Limb (tissue), 2 donors: ENCODE measurements at regions not wholly inside any gene's neighbourhood (a gene's known extent, or its start where the extent isn't known, plus 50 kb on each side); places are given as distances from the start of the nearest gene placed in this dataset.
"Not testable (repeated sequence)": the region's sequence is repeated elsewhere in the genome, so short reads cannot be mapped to it uniquely, and the experiment has no call there.

Experiments used
- DNase-seq, 2 donors: peaks; one replicate each; pipeline ENCODE4 v3.0.0-alpha.2; 2016; ENCODE audit errors: extremely low spot score in 2 of 2

DNA sequence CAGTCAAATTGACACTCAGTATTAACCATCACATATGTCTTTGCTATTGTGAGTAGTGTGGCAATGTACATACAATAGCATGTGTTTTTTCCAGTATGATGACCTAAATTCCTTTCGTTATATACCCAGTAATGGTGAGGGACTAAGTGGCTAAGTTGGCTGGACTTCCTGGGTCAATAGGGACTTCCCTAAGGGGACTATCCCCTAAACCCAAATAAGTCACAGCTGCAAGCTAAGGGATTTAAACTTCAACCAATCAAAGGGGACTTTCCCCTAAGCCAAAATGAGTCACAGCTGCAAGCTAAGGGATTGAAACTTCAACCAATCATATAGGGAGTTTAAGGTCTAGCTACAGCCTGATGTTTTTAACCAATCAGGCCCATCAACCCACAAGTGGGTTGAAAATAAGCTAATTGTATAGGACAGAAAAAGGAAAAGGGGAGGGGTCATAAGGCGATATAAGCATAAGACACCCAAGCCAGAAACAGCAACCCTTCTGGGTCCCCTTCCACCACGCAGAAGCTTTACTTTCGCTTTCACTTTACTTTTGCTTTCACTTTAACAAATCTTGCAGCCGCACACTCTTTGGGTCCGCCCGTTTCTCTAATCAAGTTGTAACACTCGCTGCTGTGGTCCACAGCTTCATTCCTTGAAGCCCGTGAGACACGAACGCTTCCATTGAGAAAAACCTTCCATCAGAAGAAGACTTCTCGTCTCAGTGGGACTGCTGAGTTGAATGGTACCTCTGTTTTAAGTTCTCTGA is 404.4 kb downstream of the FLRT2 start:
- no peak for DNase-seq

- no peak for DNase-seq
These were observed 391.3 kb downstream of the FLRT2 start for GRCh38 chr14:85921241-85921640.

DNA sequence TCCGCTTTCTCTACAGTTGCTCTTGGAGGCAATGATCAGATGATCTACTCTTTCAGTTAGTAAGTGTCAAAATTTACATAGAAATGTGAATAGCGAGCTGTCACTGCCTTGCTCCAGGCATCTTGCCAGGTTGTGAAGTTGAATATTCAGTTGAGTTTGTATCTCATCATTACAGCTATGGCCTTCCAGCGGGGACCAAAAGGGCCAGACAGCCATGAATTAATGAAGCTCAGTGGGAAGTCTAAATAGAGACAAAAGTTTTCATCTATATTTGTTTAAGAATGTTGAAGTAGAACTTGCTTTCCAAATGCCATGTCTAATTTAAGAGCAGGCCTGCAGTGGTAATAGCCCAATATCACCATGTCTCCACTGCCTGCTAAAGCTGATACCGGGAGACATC is 387.8 kb downstream of the FLRT2 start:
- DNase-seq = no peak

DNA sequence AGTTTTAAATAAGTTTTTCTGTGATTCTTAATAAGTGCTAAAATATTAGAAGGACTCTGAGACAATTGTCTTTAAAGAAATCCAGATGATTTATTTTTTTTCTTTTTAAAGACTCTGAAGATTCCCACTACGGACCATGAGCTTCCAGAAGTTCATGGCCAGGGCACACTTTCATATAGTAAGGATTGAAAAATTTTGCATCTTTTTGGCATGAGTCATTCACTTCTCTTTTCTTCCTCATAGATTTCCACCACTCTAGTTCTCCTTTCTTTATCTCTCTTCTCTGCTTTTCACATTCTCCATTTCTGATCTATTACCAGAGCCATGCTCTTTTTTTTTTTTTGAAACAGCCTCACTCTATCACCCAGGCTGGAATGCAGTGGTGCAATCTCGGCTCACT is 385.8 kb downstream of the FLRT2 start:
- DNase-seq = no peak

DNA sequence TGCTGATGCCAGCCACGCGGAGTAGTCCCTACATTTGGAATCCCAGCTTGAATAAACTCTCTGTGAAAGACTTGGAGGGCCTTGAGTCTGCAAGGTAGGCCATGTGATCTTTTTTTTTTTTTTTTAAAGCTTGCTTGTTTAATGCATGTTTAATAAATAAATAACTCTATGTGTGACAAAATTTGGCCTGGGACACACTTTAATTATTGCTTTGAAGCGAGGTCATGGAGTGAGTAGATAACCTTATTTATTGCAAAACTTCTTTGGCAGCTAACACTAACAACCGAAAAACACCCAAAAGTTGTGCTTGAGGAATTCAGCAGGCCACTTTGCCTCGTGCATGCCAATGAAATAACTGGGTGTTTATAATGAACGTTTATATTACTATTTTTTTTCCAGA is 382.2 kb downstream of the FLRT2 start:
- no peak for DNase-seq

DNA sequence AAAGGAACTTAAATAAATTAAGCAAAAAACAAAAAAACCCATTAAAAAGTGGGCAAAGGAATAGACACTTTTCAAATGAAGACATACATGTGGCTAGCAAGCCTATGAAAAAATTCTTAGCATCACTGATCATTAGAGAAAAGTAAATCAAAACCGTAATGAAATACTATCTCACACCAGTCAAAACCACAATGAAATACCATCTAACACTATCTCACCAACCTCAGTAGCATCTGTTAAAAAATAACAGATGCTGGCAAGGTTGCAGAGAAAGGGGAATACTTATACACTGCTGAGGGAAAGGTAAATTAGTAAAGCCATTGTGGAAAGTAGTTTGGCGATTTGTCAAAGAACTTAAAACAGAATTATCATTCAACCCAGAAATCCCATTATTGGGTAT is 381.1 kb downstream of the FLRT2 start:
- DNase-seq = no peak

- DNase-seq = peak in 1 of 2 donors; percentile 22
These were observed 379.6 kb downstream of the FLRT2 start for GRCh38 chr14:85909581-85909980.

DNA sequence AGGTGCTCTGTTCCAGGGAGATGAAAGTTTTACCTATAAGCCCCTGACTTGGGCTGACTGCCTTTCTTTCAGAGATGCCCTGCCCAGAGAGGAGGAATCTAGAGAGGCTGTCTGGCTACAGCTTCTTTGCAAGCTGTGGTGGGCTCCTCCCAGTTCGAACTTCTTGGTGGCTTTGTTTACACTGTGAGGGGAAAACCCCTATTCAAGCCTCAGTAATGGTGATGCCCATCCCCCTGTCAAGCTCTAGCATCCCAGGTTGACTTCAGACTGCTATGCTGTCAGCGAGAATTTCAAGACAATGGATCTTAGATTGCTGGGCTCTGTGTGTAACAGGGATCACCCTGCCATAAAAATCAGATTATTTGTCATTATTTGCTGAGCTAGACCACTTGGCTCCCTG is 377.6 kb downstream of the FLRT2 start:
- no peak for DNase-seq

DNA sequence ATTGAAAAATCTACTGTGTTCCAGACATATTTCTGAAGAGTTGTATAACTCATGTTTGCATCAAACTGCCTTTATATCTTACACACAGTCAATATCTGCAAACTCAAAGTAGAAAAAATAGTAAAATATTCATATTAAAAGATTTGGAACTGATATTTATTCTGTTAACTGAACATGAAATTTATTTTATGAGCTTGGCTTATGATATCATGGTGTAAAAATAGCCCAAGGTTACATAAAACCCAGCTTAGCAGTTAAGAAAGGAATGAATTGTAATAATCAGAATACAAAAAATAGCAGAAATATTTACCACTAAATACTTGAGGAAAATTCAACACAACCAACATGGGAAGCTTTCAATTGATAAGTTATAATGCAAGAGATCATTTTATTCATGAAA is 367.9 kb downstream of the FLRT2 start:
- no peak for DNase-seq

DNA sequence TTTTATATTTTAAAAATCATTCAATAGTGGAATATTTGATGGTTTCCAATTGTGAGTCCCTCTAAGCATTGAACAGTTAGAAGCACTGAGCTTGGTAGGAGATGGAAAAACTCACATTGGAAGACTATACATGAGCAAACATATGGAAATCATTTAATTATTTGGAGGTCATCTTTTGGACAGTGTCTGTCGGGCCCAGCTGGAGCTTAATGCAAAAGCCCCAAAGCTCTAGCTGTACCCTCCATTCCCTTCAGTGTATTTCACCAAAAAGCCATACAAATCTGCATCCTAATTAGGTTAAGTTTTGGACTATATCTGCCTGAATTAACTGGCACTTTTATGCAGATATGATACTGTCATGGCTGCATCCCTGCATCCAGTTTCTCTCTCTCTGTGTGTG is 365.7 kb downstream of the FLRT2 start:
- no peak for DNase-seq

GRCh38 chr14:85892251-85892650 is 362.3 kb downstream of the FLRT2 start:
- DNase-seq = no peak

GRCh38 chr14:85883966-85884365 is 354.0 kb downstream of the FLRT2 start:
- no peak for DNase-seq

DNA sequence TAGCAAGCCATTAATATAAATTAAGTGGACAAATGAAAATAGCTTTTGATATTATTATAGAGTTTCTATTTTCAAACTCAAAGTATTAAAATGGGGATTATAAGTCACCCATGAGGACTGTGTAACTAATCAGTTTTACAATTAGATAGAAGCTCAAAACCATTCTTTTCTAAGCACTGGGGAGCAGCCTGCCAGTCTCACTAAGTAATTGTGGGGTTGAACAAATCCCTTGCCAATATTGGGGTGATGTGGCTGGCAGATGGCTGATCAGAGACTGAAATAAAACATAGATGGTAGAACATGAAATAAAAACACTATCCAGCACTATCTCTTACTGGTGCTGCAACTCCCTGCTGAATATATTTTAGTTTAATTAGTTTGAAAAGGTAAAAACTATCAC is 353.2 kb downstream of the FLRT2 start:
- no peak for DNase-seq

GRCh38 chr14:85881935-85882334 is 352.0 kb downstream of the FLRT2 start:
- DNase-seq = no peak

DNA sequence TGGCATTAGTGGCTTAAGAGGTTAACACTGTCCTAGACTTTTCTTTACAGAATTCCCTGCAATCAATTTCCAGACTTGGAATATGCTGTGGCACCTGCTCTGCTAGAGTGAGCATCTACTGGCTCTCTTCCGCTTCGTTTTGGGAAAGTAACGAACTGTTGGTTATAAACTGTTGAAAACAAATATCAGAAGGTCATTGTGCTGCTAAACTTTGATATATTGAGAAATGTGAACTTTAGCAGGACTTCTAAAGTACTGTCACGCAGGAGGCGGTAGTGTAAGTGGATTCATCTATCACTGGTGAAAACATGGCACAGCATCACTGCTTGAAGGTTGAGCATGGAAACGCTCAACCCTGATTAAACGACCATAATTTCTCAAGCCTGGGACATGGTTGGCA is 348.9 kb downstream of the FLRT2 start:
- no peak for DNase-seq

GRCh38 chr14:85873006-85873405 is 343.1 kb downstream of the FLRT2 start:
- no peak for DNase-seq

DNA sequence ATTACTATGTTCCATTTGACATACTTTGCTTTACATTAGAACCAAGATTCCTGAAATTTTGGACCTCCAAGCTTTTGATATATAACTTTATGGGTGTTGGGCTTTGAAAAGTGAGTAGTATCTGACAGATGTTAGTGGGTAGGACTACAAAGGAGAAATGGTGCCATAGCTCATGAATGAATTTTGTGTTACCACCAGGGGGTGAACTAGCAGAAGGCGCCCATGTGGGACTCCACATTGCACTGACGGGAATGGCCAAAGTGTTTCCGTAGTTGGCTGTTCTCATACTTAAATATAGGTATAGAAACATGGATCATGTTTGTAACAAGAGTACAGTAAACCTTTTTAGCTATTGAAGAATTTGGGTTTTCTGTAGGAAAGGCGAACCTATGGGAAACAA is 337.5 kb downstream of the FLRT2 start:
- DNase-seq = no peak

GRCh38 chr14:85865701-85866100 is 335.8 kb downstream of the FLRT2 start:
- no peak for DNase-seq

- no peak for DNase-seq
These were observed 328.7 kb downstream of the FLRT2 start for GRCh38 chr14:85858634-85859033.

- no peak for DNase-seq
These were observed 326.5 kb downstream of the FLRT2 start for GRCh38 chr14:85856430-85856829.

DNA sequence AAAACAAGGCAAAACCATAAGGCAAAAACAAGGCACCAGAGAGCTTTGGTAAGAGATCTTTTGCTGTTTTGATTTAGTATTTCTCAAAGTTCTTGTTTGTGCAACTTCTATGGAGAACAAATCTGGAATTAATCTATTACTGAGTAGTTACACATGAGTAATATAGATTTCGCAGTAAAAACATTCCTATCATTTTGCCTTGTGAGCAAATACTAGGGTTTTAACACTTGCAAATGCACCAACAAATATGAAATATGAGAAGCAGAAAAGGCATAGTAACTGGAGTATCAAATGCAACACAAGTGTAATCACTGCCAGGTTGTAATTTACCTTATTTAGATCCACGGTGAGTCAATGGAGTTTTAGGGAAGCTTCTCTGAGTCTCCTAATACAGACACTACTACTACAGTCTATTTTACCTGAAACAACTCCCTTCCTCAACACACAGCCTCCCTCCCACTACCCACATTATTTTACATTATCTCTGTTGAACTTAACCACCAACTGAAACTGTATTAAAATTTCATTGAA is 324.1 kb downstream of the FLRT2 start:
- DNase-seq = no peak

- no peak for DNase-seq
These were observed 323.0 kb downstream of the FLRT2 start for GRCh38 chr14:85852906-85853305.

DNA sequence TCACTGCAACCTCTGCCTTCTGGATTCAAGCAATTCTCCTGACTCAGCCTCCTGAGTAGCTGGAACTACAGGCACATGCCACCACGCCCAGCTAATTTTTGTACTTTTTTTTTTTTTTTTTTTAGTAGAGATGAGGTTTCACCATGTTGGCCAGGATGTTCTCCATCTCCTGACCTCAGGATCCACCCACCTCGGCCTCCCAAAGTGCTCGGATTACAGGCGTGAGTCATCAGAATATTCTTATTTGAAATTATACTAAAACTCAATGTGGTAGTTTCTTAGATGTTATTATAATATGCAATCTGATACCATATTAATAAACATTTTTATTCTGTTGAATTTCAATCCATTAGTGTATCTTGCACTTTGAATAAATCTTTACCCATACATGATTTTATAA is 322.2 kb downstream of the FLRT2 start:
- not testable (repeated sequence) for DNase-seq

GRCh38 chr14:85830549-85830948 is 300.6 kb downstream of the FLRT2 start:
- not testable (repeated sequence) for DNase-seq
